Fibroblast of lung (primary cell): ENCODE measurements at regions not wholly inside any gene's neighbourhood (a gene's known extent, or its start where the extent isn't known, plus 50 kb on each side); places are given as distances from the start of the nearest gene placed in this dataset.

ENCODE experiments used
- DNase-seq, 2 donors: peaks; one replicate each; pipeline versions ENCODE4 v3.0.0 to v3.0.0-alpha.2; 2010; ENCODE audit warnings: low read depth in 2 of 2
- H2AFZ ChIP-seq: 2 replicates; pipeline ENCODE4 v1.5.1; 2012; ENCODE audit warnings: low read length, control low read depth, inconsistent platforms
- H3K27ac ChIP-seq: 2 replicates; pipeline ENCODE4 v1.5.1; 2011; ENCODE audit warnings: low read length, control low read depth; ENCODE audit not compliant: insufficient read depth
- H3K27me3 ChIP-seq: 2 replicates; pipeline ENCODE4 v1.5.1; 2011; ENCODE audit warnings: mild to moderate bottlenecking, low read length; ENCODE audit not compliant: control insufficient read depth, insufficient read depth
- H3K36me3 ChIP-seq: 2 replicates; pipeline ENCODE4 v1.5.1; 2011; ENCODE audit warnings: low read length; ENCODE audit not compliant: control insufficient read depth, insufficient read depth
- H3K4me1 ChIP-seq: 2 replicates; pipeline ENCODE4 v1.5.1; 2011; ENCODE audit warnings: low read length; ENCODE audit not compliant: control insufficient read depth, insufficient read depth; ENCODE audit errors: extremely low read depth
- H3K4me2 ChIP-seq: 2 replicates; pipeline ENCODE4 v1.5.1; 2011; ENCODE audit warnings: low read length, control low read depth; ENCODE audit not compliant: insufficient read depth; ENCODE audit errors: extremely low read depth
- H3K4me3 ChIP-seq, 4 experiments: fragments of 200-600 bp in 1 of 4; sonication (generic) in 1 of 4; replicated peaks in 1 of 4; 2 replicates each; pipeline ENCODE4 v1.5.1; 2011 to 2016; ENCODE audit warnings: low read length in 4 of 4, low read depth in 3 of 4, mild to moderate bottlenecking in 3 of 4, control low read depth in 2 of 4, inconsistent platforms in 1 of 4, mixed read lengths in 1 of 4; ENCODE audit not compliant: insufficient read depth in 1 of 4; ENCODE audit errors: control extremely low read depth in 1 of 4
- H3K79me2 ChIP-seq: 2 replicates; pipeline ENCODE4 v1.5.1; 2012; ENCODE audit warnings: mild to moderate bottlenecking, low read length, inconsistent platforms; ENCODE audit not compliant: control insufficient read depth, insufficient read depth
- H3K9ac ChIP-seq: 2 replicates; pipeline ENCODE4 v1.5.1; 2011; ENCODE audit warnings: mild to moderate bottlenecking, low read length, control low read depth; ENCODE audit not compliant: insufficient read depth
- H3K9me3 ChIP-seq: 2 replicates; pipeline ENCODE4 v1.5.1; 2012; ENCODE audit warnings: low read depth, low read length; ENCODE audit not compliant: control insufficient read depth, insufficient read depth
- H4K20me1 ChIP-seq: 2 replicates; pipeline ENCODE4 v1.5.1; 2011; ENCODE audit warnings: low read length; ENCODE audit not compliant: control insufficient read depth, insufficient read depth; ENCODE audit errors: extremely low read depth
- CTCF ChIP-seq, 2 donors: IDR thresholded peaks in 1 of 2; conservative IDR thresholded peaks in 1 of 2; 1 replicate in 1 of 2; 2 replicates in 1 of 2; pipeline ENCODE4 v1.5.1; 2011 to 2012; ENCODE audit warnings: low read length in 2 of 2, control low read depth in 1 of 2, inconsistent platforms in 1 of 2, low read depth in 1 of 2, mild to moderate bottlenecking in 1 of 2
- EZH2 ChIP-seq: IDR thresholded peaks from 2 replicates; pipeline ENCODE4 v1.5.1; 2012; ENCODE audit warnings: low read length, control low read depth, mild to moderate bottlenecking; ENCODE audit errors: missing control alignments

GRCh38 chr1:201660931-201661822, 122.2 kb downstream of the NAV1 start:
- Histone ChIP-seq H3K9ac (no peak overlapping the region), H3K4me1 (peaks cover 9% of the 10 kb centered on the region), H3K4me2 (no peak overlapping the region), H3K4me3 (no peak overlapping the region), H4K20me1 (peaks cover 23% of the 10 kb centered on the region), H3K27ac (no peak overlapping the region), H3K27me3 (no peaks in the 10 kb centered on the region), H3K9me3 (no peaks in the 10 kb centered on the region), H3K79me2 (peaks cover 100% of the 10 kb centered on the region), H2AFZ (no peak overlapping the region), H3K36me3 (peaks cover 12% of the 10 kb centered on the region)
- no peak for TF ChIP-seq CTCF (conservative IDR thresholded peaks at IDR 0.05 in 1 of 2, IDR thresholded peaks at IDR 0.05 in 1 of 2; ENCODE audit: low read depth in 1 of 2, low read length in 2 of 2)
- TF ChIP-seq EZH2, result no peak
- DNase-seq, result no peak

GRCh38 chr1:201661823-201662359, 123.0 kb downstream of the NAV1 start:
- Histone ChIP-seq H3K27me3 (no peaks in the 10 kb centered on the region), H3K9me3 (no peaks in the 10 kb centered on the region), H3K4me3 (no peak overlapping the region), H3K79me2 (peaks cover 100% of the 10 kb centered on the region), H3K9ac (no peak overlapping the region), H3K4me1 (peaks cover 2% of the 10 kb centered on the region), H3K27ac (no peak overlapping the region), H4K20me1 (peaks cover 23% of the 10 kb centered on the region), H3K4me2 (no peak overlapping the region), H3K36me3 (peaks cover 16% of the 10 kb centered on the region), H2AFZ (no peak overlapping the region)
- no peak for DNase-seq
- TF ChIP-seq EZH2, result no peak

- H3K4me2 ChIP-seq, result no peak overlapping the region
- no peak for TF ChIP-seq EZH2
- no peak for TF ChIP-seq CTCF (conservative IDR thresholded peaks at IDR 0.05 in 1 of 2, IDR thresholded peaks at IDR 0.05 in 1 of 2; ENCODE audit: low read depth in 1 of 2, low read length in 2 of 2)
- no peak overlapping the region for H3K4me3 ChIP-seq
- peaks cover 3% of the 10 kb centered on the region for H3K4me1 ChIP-seq
- H3K79me2 ChIP-seq, result peaks cover 100% of the 10 kb centered on the region
- H4K20me1 ChIP-seq, result peaks cover 23% of the 10 kb centered on the region
- no peak overlapping the region for H3K9ac ChIP-seq
- peaks cover 19% of the 10 kb centered on the region for H3K36me3 ChIP-seq
- H3K27ac ChIP-seq, result no peak overlapping the region
- no peak for DNase-seq
- no peak overlapping the region for H2AFZ ChIP-seq
- no peaks in the 10 kb centered on the region for H3K9me3 ChIP-seq
- no peaks in the 10 kb centered on the region for H3K27me3 ChIP-seq
Measured at GRCh38 chr1:201662646-201663045, 123.7 kb downstream of the NAV1 start.
